22Rv1 (cell line): ENCODE measurements at regions not wholly inside any gene's neighbourhood (a gene's known extent, or its start where the extent isn't known, plus 50 kb on each side); places are given as distances from the start of the nearest gene placed in this dataset.
"Not testable (repeated sequence)": the region's sequence is repeated elsewhere in the genome, so short reads cannot be mapped to it uniquely, and the experiment has no call there.

Experiments used
- CTCF ChIP-seq: fragments of 450-650 bp; IDR thresholded peaks from 2 replicates; pipeline ENCODE4 v1.5.1; 2017; ENCODE audit warnings: mild to moderate bottlenecking
- ZFX ChIP-seq: fragments of 450-650 bp; IDR thresholded peaks from 2 replicates; pipeline ENCODE4 v1.6.1; 2017; ENCODE audit warnings: antibody characterized with exemption, borderline replicate concordance

GRCh38 chr1:149321732-149322016 is 153.2 kb upstream of the NBPF19 start:
- TF ChIP-seq CTCF, ZFX: not testable (repeated sequence)
